SH-SY5Y (cell line): ENCODE measurements at regions not wholly inside any gene's neighbourhood (a gene's known extent, or its start where the extent isn't known, plus 50 kb on each side); places are given as distances from the start of the nearest gene placed in this dataset.

Source experiments
- GATA2 ChIP-seq: IDR thresholded peaks from 2 replicates; pipeline ENCODE4 v1.6.1; 2011; ENCODE audit warnings: mild to moderate bottlenecking, low read depth, low read length
- GATA3 ChIP-seq: IDR thresholded peaks from 2 replicates; pipeline ENCODE4 v1.6.1; 2011; ENCODE audit warnings: low read depth, mild to moderate bottlenecking, low read length, moderate library complexity

DNA sequence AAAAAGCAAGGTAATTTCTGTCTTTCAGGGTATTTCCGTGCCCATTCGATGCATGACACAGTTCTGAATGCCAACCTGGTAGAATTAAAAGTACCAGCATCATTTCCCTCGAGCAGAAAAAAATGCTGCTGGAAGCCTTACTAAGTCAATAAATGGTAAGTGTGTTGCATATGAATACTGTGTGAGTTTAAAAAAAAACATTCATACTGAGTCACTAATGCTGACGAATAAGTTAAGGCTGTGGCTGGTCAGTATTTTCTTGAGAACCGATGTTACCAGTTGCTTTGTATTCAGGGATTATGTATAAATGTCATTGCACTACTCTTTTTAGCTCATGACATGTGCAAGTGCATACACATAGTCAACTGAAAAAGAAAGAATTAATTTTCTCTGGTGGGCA is 710.2 kb downstream of the TRHDE start:
- TF ChIP-seq GATA2 (no peak), GATA3 (no peak)
